Loucy (cell line): ENCODE measurements at regions not wholly inside any gene's neighbourhood (a gene's known extent, or its start where the extent isn't known, plus 50 kb on each side); places are given as distances from the start of the nearest gene placed in this dataset.

Experiments used
- H2AFZ ChIP-seq: fragments of 200-600 bp; sonication (generic); 2 replicates; pipeline ENCODE4 v1.6.0; 2016; ENCODE audit warnings: antibody characterized with exemption, mild to moderate bottlenecking, low read length, moderate library complexity
- H3F3A ChIP-seq: fragments of 200-600 bp; 2 replicates; pipeline ENCODE4 v1.6.0; 2016; ENCODE audit warnings: antibody characterized with exemption, low read depth, mild to moderate bottlenecking
- H3K27me3 ChIP-seq: fragments of 200-600 bp; sonication (generic); 2 replicates; pipeline ENCODE4 v1.6.1; 2014; ENCODE audit warnings: low read length, mild to moderate bottlenecking; ENCODE audit not compliant: insufficient read depth, poor library complexity, severe bottlenecking
- H3K36me3 ChIP-seq: fragments of 200-600 bp; sonication (generic); 2 replicates; pipeline ENCODE4 v1.6.1; 2016; ENCODE audit warnings: low read length; ENCODE audit not compliant: insufficient read depth
- H3K4me1 ChIP-seq: fragments of 200-600 bp; sonication (generic); 2 replicates; pipeline ENCODE4 v1.5.1; 2014; ENCODE audit warnings: low read length, mild to moderate bottlenecking; ENCODE audit not compliant: insufficient read depth, poor library complexity, severe bottlenecking
- H3K4me2 ChIP-seq: fragments of 200-600 bp; sonication (generic); 2 replicates; pipeline ENCODE4 v1.6.0; 2014; ENCODE audit warnings: antibody characterized with exemption, low read length, low read depth, mild to moderate bottlenecking; ENCODE audit not compliant: poor library complexity, severe bottlenecking
- H3K4me3 ChIP-seq: fragments of 200-600 bp; sonication (generic); 2 replicates; pipeline ENCODE4 v1.5.1; 2014; ENCODE audit warnings: low read length, mild to moderate bottlenecking, mixed read lengths; ENCODE audit not compliant: poor library complexity, severe bottlenecking
- H3K79me2 ChIP-seq: fragments of 200-600 bp; sonication (generic); 2 replicates; pipeline ENCODE4 v1.6.1; 2014; ENCODE audit warnings: low read length; ENCODE audit not compliant: insufficient read depth
- H3K9ac ChIP-seq: fragments of 200-600 bp; sonication (generic); 2 replicates; pipeline ENCODE4 v1.6.0; 2014; ENCODE audit warnings: mild to moderate bottlenecking, low read depth, low read length, moderate library complexity; ENCODE audit not compliant: poor library complexity, severe bottlenecking
- H3K9me2 ChIP-seq: fragments of 200-600 bp; sonication (generic); replicated peaks from 2 replicates; pipeline ENCODE4 v1.6.1; 2016; ENCODE audit warnings: low read depth, low read length, mixed read lengths
- H3K9me3 ChIP-seq: fragments of 200-600 bp; sonication (generic); 2 replicates; pipeline ENCODE4 v1.6.1; 2014; ENCODE audit warnings: mild to moderate bottlenecking, antibody characterized with exemption, low read length, low read depth; ENCODE audit not compliant: insufficient read depth
- H4K20me1 ChIP-seq: fragments of 200-600 bp; sonication (generic); 2 replicates; pipeline ENCODE4 v1.6.0; 2014; ENCODE audit warnings: antibody characterized with exemption, low read length, mild to moderate bottlenecking; ENCODE audit not compliant: insufficient read depth, poor library complexity, severe bottlenecking
- EZH2phosphoT487 ChIP-seq: fragments of 200-600 bp; IDR thresholded peaks from 2 replicates; pipeline ENCODE4 v1.6.1; 2018; ENCODE audit warnings: antibody characterized with exemption, mild to moderate bottlenecking, moderate library complexity, borderline replicate concordance
- TF ChIP-seq, protein P1 (sequence below): fragments of 200-600 bp; sonication (generic); conservative IDR thresholded peaks from 2 replicates; pipeline ENCODE4 v1.5.1; 2014; ENCODE audit warnings: mild to moderate bottlenecking, antibody characterized with exemption, low read length

DNA sequence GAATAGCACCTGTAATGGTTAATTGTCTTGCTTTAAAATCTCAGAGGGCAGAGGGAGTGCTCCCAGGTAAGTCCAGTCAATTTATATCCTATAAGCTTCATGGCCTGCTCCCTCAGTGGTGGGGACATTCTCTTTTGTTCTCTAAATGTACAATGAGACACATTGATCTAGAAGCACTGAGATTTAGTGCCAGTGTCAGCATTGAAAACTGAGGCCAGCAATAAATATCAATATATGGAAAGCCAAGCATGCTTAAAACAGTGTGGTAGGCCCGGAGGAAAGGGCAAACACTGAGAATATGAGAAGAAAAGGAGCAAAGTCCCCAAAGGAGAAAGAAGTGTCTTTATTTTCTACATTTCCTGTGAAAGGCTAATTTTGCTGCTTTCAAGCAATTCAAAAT, 68.4 kb upstream of the CCN2 start:
- Histone ChIP-seq H3K4me1 (no peaks in the 10 kb centered on the region), H3K79me2 (no peaks in the 10 kb centered on the region), H3K4me2 (no peak overlapping the region), H3K36me3 (no peaks in the 10 kb centered on the region), H2AFZ (peak overlapping the region; percentile 38; the same call in 1 of the 2 replicates), H3K27me3 (no peaks in the 10 kb centered on the region), H3K9ac (no peak overlapping the region), H3K9me2 (no peaks in the 10 kb centered on the region), H4K20me1 (no peaks in the 10 kb centered on the region), H3K4me3 (no peak overlapping the region), H3F3A (no peaks in the 10 kb centered on the region), H3K9me3 (no peaks in the 10 kb centered on the region)
- TF ChIP-seq, protein P1, sequence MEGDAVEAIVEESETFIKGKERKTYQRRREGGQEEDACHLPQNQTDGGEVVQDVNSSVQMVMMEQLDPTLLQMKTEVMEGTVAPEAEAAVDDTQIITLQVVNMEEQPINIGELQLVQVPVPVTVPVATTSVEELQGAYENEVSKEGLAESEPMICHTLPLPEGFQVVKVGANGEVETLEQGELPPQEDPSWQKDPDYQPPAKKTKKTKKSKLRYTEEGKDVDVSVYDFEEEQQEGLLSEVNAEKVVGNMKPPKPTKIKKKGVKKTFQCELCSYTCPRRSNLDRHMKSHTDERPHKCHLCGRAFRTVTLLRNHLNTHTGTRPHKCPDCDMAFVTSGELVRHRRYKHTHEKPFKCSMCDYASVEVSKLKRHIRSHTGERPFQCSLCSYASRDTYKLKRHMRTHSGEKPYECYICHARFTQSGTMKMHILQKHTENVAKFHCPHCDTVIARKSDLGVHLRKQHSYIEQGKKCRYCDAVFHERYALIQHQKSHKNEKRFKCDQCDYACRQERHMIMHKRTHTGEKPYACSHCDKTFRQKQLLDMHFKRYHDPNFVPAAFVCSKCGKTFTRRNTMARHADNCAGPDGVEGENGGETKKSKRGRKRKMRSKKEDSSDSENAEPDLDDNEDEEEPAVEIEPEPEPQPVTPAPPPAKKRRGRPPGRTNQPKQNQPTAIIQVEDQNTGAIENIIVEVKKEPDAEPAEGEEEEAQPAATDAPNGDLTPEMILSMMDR: no peak
- no peak for TF ChIP-seq EZH2phosphoT487

DNA sequence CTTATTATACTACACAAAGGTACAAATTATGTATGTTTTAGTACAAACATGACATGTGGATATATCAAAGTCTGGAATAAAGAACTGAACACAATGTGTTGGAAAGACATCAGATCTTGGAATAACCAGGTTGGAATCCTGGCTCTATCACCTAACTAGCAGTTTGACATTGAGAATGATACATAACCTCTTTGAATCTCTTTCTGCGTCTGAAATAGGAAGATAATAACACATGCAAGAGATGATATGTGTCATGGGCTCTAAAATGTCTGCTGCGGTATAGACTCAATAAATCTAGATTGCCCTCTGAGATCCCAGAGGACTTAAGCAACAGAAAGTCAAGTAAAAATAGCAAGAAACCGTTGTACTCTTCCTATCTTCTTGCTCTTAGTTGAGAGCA, 66.8 kb upstream of the CCN2 start:
- Histone ChIP-seq H3K4me2 (no peak overlapping the region), H3K27me3 (no peaks in the 10 kb centered on the region), H3K9me2 (no peaks in the 10 kb centered on the region), H3K4me1 (no peaks in the 10 kb centered on the region), H3K4me3 (no peak overlapping the region), H3K9me3 (no peaks in the 10 kb centered on the region), H2AFZ (no peak overlapping the region), H3K36me3 (no peaks in the 10 kb centered on the region), H3F3A (no peaks in the 10 kb centered on the region), H3K9ac (no peak overlapping the region), H3K79me2 (no peaks in the 10 kb centered on the region), H4K20me1 (no peaks in the 10 kb centered on the region)
- TF ChIP-seq, protein P1: no peak
- TF ChIP-seq EZH2phosphoT487: no peak

DNA sequence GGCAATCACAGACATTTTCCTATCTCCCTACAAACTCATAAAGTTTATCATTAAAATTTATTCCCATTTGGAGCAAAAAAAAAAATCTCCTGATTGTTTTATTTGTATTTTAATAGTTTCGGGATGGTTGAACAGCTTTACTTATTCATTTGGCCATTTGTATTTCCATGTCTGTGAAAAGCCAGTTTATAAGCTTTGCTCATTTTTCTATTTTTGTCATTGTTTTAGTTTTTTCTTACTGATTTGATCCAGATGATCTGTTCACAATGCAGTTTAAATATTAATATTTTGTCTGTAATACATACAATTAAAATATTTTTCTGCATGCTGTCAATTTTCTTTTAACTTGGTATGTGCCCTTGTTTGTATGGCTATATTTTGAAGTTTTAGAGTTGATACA, 65.2 kb upstream of the CCN2 start:
- no peaks in the 10 kb centered on the region for H4K20me1 ChIP-seq
- no peaks in the 10 kb centered on the region for H3K79me2 ChIP-seq
- H3K9ac ChIP-seq: no peak overlapping the region
- no peaks in the 10 kb centered on the region for H3K4me1 ChIP-seq
- no peak for TF ChIP-seq EZH2phosphoT487
- TF ChIP-seq, protein P1: no peak
- no peak overlapping the region for H3K4me3 ChIP-seq
- H2AFZ ChIP-seq: no peak overlapping the region
- H3F3A ChIP-seq: no peaks in the 10 kb centered on the region
- H3K27me3 ChIP-seq: no peaks in the 10 kb centered on the region
- no peaks in the 10 kb centered on the region for H3K9me2 ChIP-seq
- no peak overlapping the region for H3K4me2 ChIP-seq
- no peaks in the 10 kb centered on the region for H3K36me3 ChIP-seq
- H3K9me3 ChIP-seq: no peaks in the 10 kb centered on the region
